Mammary epithelial cell (primary cell): ENCODE measurements at regions not wholly inside any gene's neighbourhood (a gene's known extent, or its start where the extent isn't known, plus 50 kb on each side); places are given as distances from the start of the nearest gene placed in this dataset.

ENCODE experiments used
- CTCF ChIP-seq, 2 donors: IDR thresholded peaks in 1 of 2; conservative IDR thresholded peaks in 1 of 2; 2 replicates each; pipeline ENCODE4 v1.5.1; 2011 to 2012; ENCODE audit warnings: inconsistent platforms in 2 of 2, low read length in 2 of 2, mild to moderate bottlenecking in 2 of 2, control low read depth in 1 of 2, low read depth in 1 of 2; ENCODE audit not compliant: insufficient read depth in 1 of 2; ENCODE audit errors: extremely low read depth in 1 of 2
- EZH2 ChIP-seq: IDR thresholded peaks from 2 replicates; pipeline ENCODE4 v1.6.1; 2012; ENCODE audit warnings: low read length, inconsistent platforms, borderline replicate concordance

DNA sequence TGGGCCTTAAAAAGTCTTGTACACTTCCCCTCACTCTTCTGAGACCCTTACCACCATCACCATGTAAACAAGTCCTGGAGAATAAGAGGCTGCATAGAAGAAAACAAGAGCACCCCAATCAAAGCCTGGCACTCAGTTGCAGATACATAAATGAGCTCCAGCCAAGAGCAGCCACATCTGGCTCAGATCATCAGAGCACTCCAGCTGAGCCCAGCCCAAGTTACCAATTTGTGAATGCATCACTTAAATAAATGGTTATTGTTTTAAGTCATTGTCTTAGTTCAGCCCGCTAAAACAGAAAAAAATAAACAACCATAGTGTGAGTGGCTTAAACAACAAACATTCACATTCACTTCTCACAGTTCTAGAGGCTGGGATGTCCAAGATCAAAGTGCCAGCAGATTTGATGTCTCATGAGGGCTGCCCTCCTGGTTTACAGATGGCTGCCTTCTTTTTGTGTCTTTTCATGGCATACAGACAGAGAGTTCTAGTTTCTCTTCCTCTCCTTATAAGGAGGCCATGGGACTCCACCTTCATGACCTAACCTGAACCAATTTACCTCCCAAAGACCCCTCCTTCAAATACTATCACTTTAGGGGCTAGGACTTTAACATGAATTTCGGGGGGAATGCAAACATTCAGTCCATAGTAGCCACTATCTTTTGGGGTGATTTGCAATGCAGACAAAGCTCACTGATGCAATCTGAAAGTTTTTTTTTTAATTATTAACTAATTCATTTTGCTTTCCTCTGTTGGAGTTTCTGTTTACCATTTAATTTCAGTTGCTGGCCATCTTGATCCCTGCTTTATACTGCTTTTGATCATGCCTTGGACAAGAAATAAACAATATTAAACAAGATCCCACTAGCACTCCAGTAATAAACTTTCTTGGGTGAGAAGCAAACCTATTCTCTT is 187.5 kb upstream of the ACVR2A start:
- no peak for TF ChIP-seq CTCF (conservative IDR thresholded peaks at IDR 0.05 in 1 of 2, IDR thresholded peaks at IDR 0.05 in 1 of 2; ENCODE audit: extremely low read depth in 1 of 2, insufficient read depth in 1 of 2, low read depth in 1 of 2, low read length in 2 of 2)
- TF ChIP-seq EZH2: no peak
